NT2/D1 (cell line): ENCODE measurements at regions not wholly inside any gene's neighbourhood (a gene's known extent, or its start where the extent isn't known, plus 50 kb on each side); places are given as distances from the start of the nearest gene placed in this dataset.

ENCODE experiments used
- SUZ12 ChIP-seq: IDR thresholded peaks from 2 replicates; pipeline ENCODE4 v1.6.1; 2011; ENCODE audit not compliant: insufficient read length, insufficient read depth; ENCODE audit errors: extremely low read depth
- YY1 ChIP-seq: IDR thresholded peaks from 2 replicates; pipeline ENCODE4 v1.6.1; 2011; ENCODE audit not compliant: insufficient read length, insufficient read depth
- ZNF274 ChIP-seq: IDR thresholded peaks from 2 replicates; pipeline ENCODE4 v1.6.1; 2011; ENCODE audit warnings: mild to moderate bottlenecking, low read depth, low read length

- TF ChIP-seq ZNF274 (no peak), YY1 (no peak), SUZ12 (no peak)
These were observed 353.1 kb downstream of the TLE4 start for GRCh38 chr9:79924836-79925235.
